ENCODE measurements at regions not wholly inside any gene's neighbourhood (a gene's known extent, or its start where the extent isn't known, plus 50 kb on each side); places are given as distances from the start of the nearest gene placed in this dataset.

DNA sequence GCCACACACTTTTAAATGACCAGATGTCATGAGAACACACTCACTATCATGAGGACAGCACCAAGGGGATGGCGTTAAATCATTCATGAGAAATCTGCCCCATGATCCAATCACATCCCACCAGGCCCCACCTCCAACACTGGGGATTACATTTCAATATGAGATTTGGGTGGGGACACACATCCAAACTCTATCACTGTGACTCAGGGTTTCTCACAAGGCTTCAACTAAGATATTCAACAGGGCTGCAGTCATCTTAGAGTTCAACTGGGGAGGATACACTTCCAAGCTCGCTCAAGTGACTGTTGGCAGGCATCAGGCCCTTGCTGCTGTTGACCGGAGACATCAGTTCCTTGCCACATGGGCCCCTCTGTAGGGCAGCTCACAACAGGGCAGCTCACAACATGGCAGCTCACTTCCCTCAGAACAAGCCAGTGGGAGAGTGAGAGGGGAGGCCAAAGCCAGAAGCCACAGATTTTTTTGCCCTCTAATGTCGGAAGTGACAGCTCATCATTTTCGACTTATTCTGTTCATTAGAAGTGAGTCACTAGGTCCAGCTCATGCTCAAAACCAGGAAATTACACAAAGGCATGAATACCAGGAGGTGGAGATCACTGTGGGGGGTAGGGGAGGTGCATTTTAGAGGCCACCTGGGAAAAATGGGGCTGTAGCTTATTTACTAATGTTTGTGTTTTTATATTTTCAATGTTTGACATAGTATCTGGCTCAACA is 50.8 kb upstream of the PTHLH start:
- TF ChIP-seq CTCF (conservative IDR thresholded peaks at IDR 0.05) (no peak), ZFX (IDR thresholded peaks at IDR 0.05) (no peak)
- H3K27ac ChIP-seq, result no peak overlapping the region

- no peak for TF ChIP-seq ZFX (IDR thresholded peaks at IDR 0.05)
- TF ChIP-seq CTCF (conservative IDR thresholded peaks at IDR 0.05), result no peak
- no peak overlapping the region for H3K27ac ChIP-seq
Observed at GRCh38 chr12:28024231-28024995, 51.9 kb upstream of the PTHLH start.

- H3K27ac ChIP-seq, result no peak overlapping the region
- no peak for TF ChIP-seq CTCF (conservative IDR thresholded peaks at IDR 0.05)
- TF ChIP-seq ZFX (IDR thresholded peaks at IDR 0.05), result no peak
Observed at GRCh38 chr12:28025821-28026505, 53.4 kb upstream of the PTHLH start.

- no peak for TF ChIP-seq ZFX (IDR thresholded peaks at IDR 0.05)
- no peak for TF ChIP-seq CTCF (conservative IDR thresholded peaks at IDR 0.05)
- H3K27ac ChIP-seq, result no peak overlapping the region
Observed at GRCh38 chr12:28026701-28027100, 54.2 kb upstream of the PTHLH start.

DNA sequence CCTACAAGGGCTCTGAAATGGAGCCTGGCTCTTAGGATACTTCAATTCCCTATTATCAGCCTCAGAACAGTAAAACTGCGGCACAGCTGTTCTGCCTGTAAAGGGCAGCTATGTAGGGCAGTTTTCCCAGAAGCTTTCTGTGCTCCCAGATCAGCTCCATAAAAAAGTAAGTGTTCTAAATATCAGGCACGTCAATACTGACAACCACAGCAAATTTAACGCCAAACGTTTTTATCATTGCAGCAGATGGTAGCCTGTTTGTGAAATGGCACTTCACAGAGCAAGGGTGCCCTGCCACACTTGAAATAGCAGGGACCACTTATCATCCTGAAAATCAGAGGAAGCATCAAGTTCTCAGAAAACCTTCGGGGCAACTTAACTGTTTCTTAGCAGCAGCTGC is 54.8 kb upstream of the PTHLH start:
- TF ChIP-seq CTCF (conservative IDR thresholded peaks at IDR 0.05) (no peak), ZFX (IDR thresholded peaks at IDR 0.05) (no peak)
- no peak overlapping the region for H3K27ac ChIP-seq

DNA sequence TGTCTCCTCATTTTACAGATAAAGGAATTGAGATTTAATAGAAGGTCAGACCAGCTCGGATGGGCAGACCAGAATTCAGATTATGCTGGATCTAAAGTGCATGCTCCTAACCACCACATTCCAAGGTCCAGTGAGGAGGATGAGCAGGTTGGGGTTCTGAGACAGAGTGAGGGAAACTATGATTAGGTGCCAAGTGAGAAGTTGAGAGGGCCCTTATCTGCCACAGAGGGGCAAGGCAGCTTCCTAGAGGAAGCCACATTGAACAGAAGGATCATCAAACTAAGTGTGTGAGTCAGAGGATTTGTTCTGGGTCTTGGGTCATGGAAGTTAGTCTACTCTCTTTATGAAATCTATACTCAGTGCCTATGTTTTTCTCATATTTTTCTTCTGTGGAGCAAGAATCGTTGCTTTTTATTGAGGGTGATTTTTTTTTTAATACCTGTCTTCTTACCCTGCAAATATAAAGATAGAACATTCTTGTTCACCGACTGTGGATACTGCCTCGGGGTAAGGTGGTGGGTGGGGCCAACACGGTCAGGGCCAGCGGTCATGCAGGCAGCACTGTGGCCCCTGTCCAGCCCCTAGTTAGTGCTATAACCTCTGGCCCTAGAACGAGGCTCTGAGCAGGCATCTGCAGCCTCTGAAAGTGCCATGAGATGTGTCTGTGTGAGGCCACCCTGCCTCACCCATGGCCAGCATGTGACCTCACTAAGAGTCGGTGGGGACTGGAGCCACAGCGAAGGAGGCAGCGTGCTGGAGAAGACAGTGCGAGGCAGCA is 55.6 kb upstream of the PTHLH start:
- TF ChIP-seq ZFX (IDR thresholded peaks at IDR 0.05) (no peak), CTCF (conservative IDR thresholded peaks at IDR 0.05) (no peak)
- no peak overlapping the region for H3K27ac ChIP-seq

Data from C4-2B (cell line).